ENCODE measurements at regions not wholly inside any gene's neighbourhood (a gene's known extent, or its start where the extent isn't known, plus 50 kb on each side); places are given as distances from the start of the nearest gene placed in this dataset.

GRCh38 chr4:82053396-82053795 is 320.4 kb downstream of the HNRNPD start:
- no peak for DNase-seq (ENCODE audit: low spot score)
- no peak for TF ChIP-seq CTCF (IDR thresholded peaks at IDR 0.05; ENCODE audit: extremely low read depth, missing control alignments)

GRCh38 chr4:82050796-82051195 is 323.0 kb downstream of the HNRNPD start:
- TF ChIP-seq CTCF (IDR thresholded peaks at IDR 0.05; ENCODE audit: extremely low read depth, missing control alignments) = no peak
- DNase-seq (ENCODE audit: low spot score) = no peak

GRCh38 chr4:82049294-82049693 is 324.5 kb downstream of the HNRNPD start:
- no peak for TF ChIP-seq CTCF (IDR thresholded peaks at IDR 0.05; ENCODE audit: extremely low read depth, missing control alignments)
- no peak for DNase-seq (ENCODE audit: low spot score)

GRCh38 chr4:82047731-82048130 is 326.1 kb downstream of the HNRNPD start:
- DNase-seq (ENCODE audit: low spot score) = no peak
- TF ChIP-seq CTCF (IDR thresholded peaks at IDR 0.05; ENCODE audit: extremely low read depth, missing control alignments) = no peak

- TF ChIP-seq CTCF (IDR thresholded peaks at IDR 0.05; ENCODE audit: extremely low read depth, missing control alignments) = no peak
- DNase-seq (ENCODE audit: low spot score) = no peak
These were observed 327.0 kb downstream of the HNRNPD start for GRCh38 chr4:82046796-82047195.

GRCh38 chr4:82045267-82045666 is 328.5 kb downstream of the HNRNPD start:
- DNase-seq (ENCODE audit: low spot score) = no peak
- no peak for TF ChIP-seq CTCF (IDR thresholded peaks at IDR 0.05; ENCODE audit: extremely low read depth, missing control alignments)

GRCh38 chr4:82044141-82044993 is 329.4 kb downstream of the HNRNPD start:
- peak; percentile 27 for DNase-seq (ENCODE audit: low spot score)
- no peak for TF ChIP-seq CTCF (IDR thresholded peaks at IDR 0.05; ENCODE audit: extremely low read depth, missing control alignments)
